Gastrocnemius medialis (tissue), 4 donors: ENCODE measurements at regions not wholly inside any gene's neighbourhood (a gene's known extent, or its start where the extent isn't known, plus 50 kb on each side); places are given as distances from the start of the nearest gene placed in this dataset.
"Not testable (repeated sequence)": the region's sequence is repeated elsewhere in the genome, so short reads cannot be mapped to it uniquely, and the experiment has no call there.

Source experiments
- ATAC-seq, 2 donors: fragments of 150-250 bp; one replicate each; pipeline ENCODE4 v1.9.1; 2016
- DNase-seq, 2 donors: peaks; one replicate each; pipeline ENCODE4 v3.0.0-alpha.2; 2019
- H3K27ac ChIP-seq, 4 donors: fragments of 200-600 bp; sonication (generic); 1 replicate in 1 of 4; 2 replicates in 3 of 4; pipeline ENCODE4 v1.5.1; 2016 to 2018; ENCODE audit warnings: mild to moderate bottlenecking in 2 of 4, moderate library complexity in 1 of 4
- H3K27me3 ChIP-seq, 3 donors: fragments of 200-600 bp; sonication (generic) in 2 of 3; 1 replicate in 1 of 3; 2 replicates in 2 of 3; pipeline versions ENCODE4 v1.5.1 to v1.6.0; 2016 to 2019; ENCODE audit warnings: mild to moderate bottlenecking in 1 of 3, moderate library complexity in 1 of 3
- H3K36me3 ChIP-seq, 2 donors: fragments of 200-600 bp; sonication (generic) in 1 of 2; one replicate each; pipeline ENCODE4 v1.5.1; 2017 to 2018
- H3K4me1 ChIP-seq, 2 donors: fragments of 200-600 bp; sonication (generic) in 1 of 2; one replicate each; pipeline ENCODE4 v1.5.1; 2016 to 2017; ENCODE audit warnings: mild to moderate bottlenecking in 2 of 2
- H3K4me3 ChIP-seq, 4 donors: fragments of 200-600 bp; sonication (generic) in 3 of 4; 1 replicate in 1 of 4; 2 replicates in 3 of 4; pipeline ENCODE4 v1.5.1; 2016 to 2019; ENCODE audit warnings: mild to moderate bottlenecking in 2 of 4
- H3K9me3 ChIP-seq, 3 donors: fragments of 200-600 bp; sonication (generic) in 2 of 3; 1 replicate in 1 of 3; 2 replicates in 2 of 3; pipeline ENCODE4 v1.5.1; 2016 to 2019
- CTCF ChIP-seq, 5 experiments: fragments of 450-650 bp in 3 of 5; fragments of 200-600 bp in 2 of 5; sonication (generic) in 2 of 5; IDR thresholded peaks in 4 of 5; conservative IDR thresholded peaks in 1 of 5; 1 replicate in 4 of 5; 2 replicates in 1 of 5; pipeline ENCODE4 v1.5.1; 2016 to 2019; ENCODE audit warnings: antibody characterized with exemption in 5 of 5, mild to moderate bottlenecking in 3 of 5, moderate library complexity in 3 of 5
- POLR2A ChIP-seq, 2 donors: fragments of 450-650 bp; IDR thresholded peaks; one replicate each; pipeline ENCODE4 v1.6.1; 2017; ENCODE audit warnings: antibody characterized with exemption in 2 of 2, mild to moderate bottlenecking in 2 of 2, moderate library complexity in 2 of 2
- in situ Hi-C, 4 donors: fragments of 200-750 bp; cut with MboI; loops; one replicate each; pipeline versions ENCODE4 v1.15.0 to v1.8.0; 2017; ENCODE audit warnings: low sequenced_read_pairs in 4 of 4
- intact Hi-C: fragments of 100-400 bp; cut with DNase I; formaldehyde crosslinking; loops from one replicate; pipeline ENCODE4 v1.15.1; 2023; ENCODE audit warnings: low total_unique reads

- H3K4me1 ChIP-seq: peaks cover 0 to 5% of the 10 kb centered on the region in 2 donors
- DNase-seq: no peak
- H3K9me3 ChIP-seq: no peaks in the 10 kb centered on the region
- H3K4me3 ChIP-seq: no peak overlapping the region
- in situ Hi-C loops: no loop called here
- TF ChIP-seq CTCF (IDR thresholded peaks at IDR 0.05 in 4 of 5, conservative IDR thresholded peaks at IDR 0.05 in 1 of 5) (no peak), POLR2A (IDR thresholded peaks at IDR 0.05) (no peak)
- H3K36me3 ChIP-seq: no peaks in the 10 kb centered on the region
- ATAC-seq: no peak
- no peak overlapping the region for H3K27ac ChIP-seq
- intact Hi-C loops: no loop called here
- no peaks in the 10 kb centered on the region for H3K27me3 ChIP-seq
Measured at GRCh38 chr13:33561627-33562026, 256.3 kb upstream of the RFC3 start.

- ATAC-seq (no peak), DNase-seq (no peak)
- intact Hi-C loops (no loop called here), in situ Hi-C loops (no loop called here)
- Histone ChIP-seq H3K4me1 (no peaks in the 10 kb centered on the region), H3K27me3 (no peaks in the 10 kb centered on the region), H3K9me3 (no peaks in the 10 kb centered on the region), H3K36me3 (no peaks in the 10 kb centered on the region), H3K4me3 (no peak overlapping the region), H3K27ac (no peak overlapping the region)
- TF ChIP-seq CTCF (IDR thresholded peaks at IDR 0.05 in 4 of 5, conservative IDR thresholded peaks at IDR 0.05 in 1 of 5) (no peak), POLR2A (IDR thresholded peaks at IDR 0.05) (no peak)
Measured at GRCh38 chr13:33571618-33572017, 246.3 kb upstream of the RFC3 start.

- H3K27me3 ChIP-seq, intact Hi-C loops, H3K36me3 ChIP-seq, DNase-seq, H3K4me3 ChIP-seq, ATAC-seq, in situ Hi-C loops, H3K9me3 ChIP-seq, H3K27ac ChIP-seq, H3K4me1 ChIP-seq: not testable (repeated sequence)
Measured at GRCh38 chr13:33572322-33572721, 245.6 kb upstream of the RFC3 start.

GRCh38 chr13:33575378-33575777 lies 242.6 kb upstream of the RFC3 start:
- peaks cover 0 to 2% of the 10 kb centered on the region in 2 donors for H3K4me1 ChIP-seq
- no peaks in the 10 kb centered on the region for H3K36me3 ChIP-seq
- no peak overlapping the region for H3K27ac ChIP-seq
- no peaks in the 10 kb centered on the region for H3K27me3 ChIP-seq
- H3K9me3 ChIP-seq: no peaks in the 10 kb centered on the region
- ATAC-seq (no peak), DNase-seq (no peak)
- no peak for TF ChIP-seq CTCF (IDR thresholded peaks at IDR 0.05 in 4 of 5, conservative IDR thresholded peaks at IDR 0.05 in 1 of 5)
- no peak for TF ChIP-seq POLR2A (IDR thresholded peaks at IDR 0.05)
- intact Hi-C loops: no loop called here
- no peak overlapping the region for H3K4me3 ChIP-seq
- in situ Hi-C loops: no loop called here

- Histone ChIP-seq H3K36me3 (no peaks in the 10 kb centered on the region), H3K27me3 (no peaks in the 10 kb centered on the region), H3K9me3 (no peaks in the 10 kb centered on the region), H3K27ac (no peak overlapping the region), H3K4me3 (no peak overlapping the region), H3K4me1 (peaks cover 0 to 2% of the 10 kb centered on the region in 2 donors)
- intact Hi-C loops (no loop called here), in situ Hi-C loops (no loop called here)
- DNase-seq: no peak
- ATAC-seq: no peak
- TF ChIP-seq CTCF (IDR thresholded peaks at IDR 0.05 in 4 of 5, conservative IDR thresholded peaks at IDR 0.05 in 1 of 5): no peak
- no peak for TF ChIP-seq POLR2A (IDR thresholded peaks at IDR 0.05)
Measured at GRCh38 chr13:33577007-33577406, 240.9 kb upstream of the RFC3 start.
